ENCODE measurements at regions not wholly inside any gene's neighbourhood (a gene's known extent, or its start where the extent isn't known, plus 50 kb on each side); places are given as distances from the start of the nearest gene placed in this dataset.
"Not testable (repeated sequence)": the region's sequence is repeated elsewhere in the genome, so short reads cannot be mapped to it uniquely, and the experiment has no call there.

DNA sequence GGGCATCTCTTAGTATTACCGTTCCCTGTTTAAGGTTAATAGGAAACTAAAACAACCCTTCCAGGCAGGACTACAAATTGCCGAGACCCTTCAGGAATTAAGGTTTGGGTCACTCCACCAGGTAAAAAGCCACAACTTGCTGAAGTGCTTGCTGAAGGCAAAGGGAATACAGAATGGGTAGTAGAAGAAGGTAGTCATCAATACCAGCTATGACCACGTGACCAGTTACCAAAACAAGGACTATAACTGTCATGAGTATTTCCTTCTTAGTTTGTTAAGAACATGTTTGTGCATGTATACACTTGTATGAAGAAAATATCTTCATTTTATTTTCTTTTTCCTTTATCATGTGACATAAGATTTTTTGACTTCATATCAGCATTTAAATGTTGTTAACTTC lies 578.7 kb upstream of the FBXO33 start:
- no peak overlapping the region for H3K9ac ChIP-seq (ENCODE audit: low read length)
- H3K27me3 ChIP-seq (ENCODE audit: low read length), result no peaks in the 10 kb centered on the region
- no peaks in the 10 kb centered on the region for H3K9me2 ChIP-seq (replicated peaks; ENCODE audit: low read length)
- H3K36me3 ChIP-seq (ENCODE audit: low read depth, low read length), result no peaks in the 10 kb centered on the region
- no peak for TF ChIP-seq EZH2 (IDR thresholded peaks at IDR 0.05; ENCODE audit: low read length, unreplicated experiment)
- TF ChIP-seq, protein P1, sequence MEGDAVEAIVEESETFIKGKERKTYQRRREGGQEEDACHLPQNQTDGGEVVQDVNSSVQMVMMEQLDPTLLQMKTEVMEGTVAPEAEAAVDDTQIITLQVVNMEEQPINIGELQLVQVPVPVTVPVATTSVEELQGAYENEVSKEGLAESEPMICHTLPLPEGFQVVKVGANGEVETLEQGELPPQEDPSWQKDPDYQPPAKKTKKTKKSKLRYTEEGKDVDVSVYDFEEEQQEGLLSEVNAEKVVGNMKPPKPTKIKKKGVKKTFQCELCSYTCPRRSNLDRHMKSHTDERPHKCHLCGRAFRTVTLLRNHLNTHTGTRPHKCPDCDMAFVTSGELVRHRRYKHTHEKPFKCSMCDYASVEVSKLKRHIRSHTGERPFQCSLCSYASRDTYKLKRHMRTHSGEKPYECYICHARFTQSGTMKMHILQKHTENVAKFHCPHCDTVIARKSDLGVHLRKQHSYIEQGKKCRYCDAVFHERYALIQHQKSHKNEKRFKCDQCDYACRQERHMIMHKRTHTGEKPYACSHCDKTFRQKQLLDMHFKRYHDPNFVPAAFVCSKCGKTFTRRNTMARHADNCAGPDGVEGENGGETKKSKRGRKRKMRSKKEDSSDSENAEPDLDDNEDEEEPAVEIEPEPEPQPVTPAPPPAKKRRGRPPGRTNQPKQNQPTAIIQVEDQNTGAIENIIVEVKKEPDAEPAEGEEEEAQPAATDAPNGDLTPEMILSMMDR (conservative IDR thresholded peaks at IDR 0.05; ENCODE audit: low read depth, low read length), result no peak
- no peak overlapping the region for H2AFZ ChIP-seq (ENCODE audit: low read length)
- H3K4me1 ChIP-seq (ENCODE audit: insufficient read depth, low read length), result no peaks in the 10 kb centered on the region
- DNase-seq (no peak), ATAC-seq (no peak)
- H3K9me3 ChIP-seq (ENCODE audit: low read length), result no peaks in the 10 kb centered on the region
- no peak overlapping the region for H3K4me3 ChIP-seq (ENCODE audit: low read length)
- H3K27ac ChIP-seq (ENCODE audit: low read length), result no peak overlapping the region
- no peaks in the 10 kb centered on the region for H4K20me1 ChIP-seq (ENCODE audit: low read length)
- no peaks in the 10 kb centered on the region for H3F3A ChIP-seq (ENCODE audit: low read length, unreplicated experiment)
- ChIA-PET POLR2A (ENCODE audit: unreplicated experiment) (no interaction called here), CTCF (no interaction called here)
- intact Hi-C loops (cut with micrococcal nuclease), result no loop called here
- no peak overlapping the region for H3K4me2 ChIP-seq (ENCODE audit: low read length)
- no peaks in the 10 kb centered on the region for H3K79me2 ChIP-seq (ENCODE audit: low read length)
- no TSS peak for BruUV-seq (replicated peaks)

DNA sequence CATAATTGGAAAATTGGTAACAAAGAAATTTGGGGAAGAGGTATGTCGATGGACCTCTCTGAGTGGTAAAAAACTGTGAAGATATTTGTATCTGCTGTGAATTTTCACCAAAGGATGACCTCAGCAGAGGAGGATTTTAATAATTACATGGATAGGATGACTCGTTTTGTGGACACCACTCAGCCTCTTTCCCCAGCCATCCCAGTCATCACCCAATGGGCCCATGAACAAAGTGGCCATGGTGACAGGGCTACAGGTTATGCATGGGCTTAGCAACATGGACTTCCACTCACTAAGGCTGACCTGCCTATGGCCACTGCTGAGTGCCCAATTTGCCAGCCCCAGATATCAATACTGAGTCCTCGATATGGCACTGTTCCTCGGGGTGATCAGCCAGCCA lies 577.5 kb upstream of the FBXO33 start:
- Histone ChIP-seq H3K9ac (ENCODE audit: low read length) (no peak overlapping the region), H2AFZ (ENCODE audit: low read length) (no peak overlapping the region), H3K9me2 (replicated peaks; ENCODE audit: low read length) (no peaks in the 10 kb centered on the region), H3F3A (ENCODE audit: low read length, unreplicated experiment) (no peaks in the 10 kb centered on the region), H3K4me3 (ENCODE audit: low read length) (no peak overlapping the region), H3K4me1 (ENCODE audit: insufficient read depth, low read length) (no peaks in the 10 kb centered on the region), H3K4me2 (ENCODE audit: low read length) (no peak overlapping the region), H3K79me2 (ENCODE audit: low read length) (no peaks in the 10 kb centered on the region), H3K9me3 (ENCODE audit: low read length) (no peaks in the 10 kb centered on the region), H4K20me1 (ENCODE audit: low read length) (no peaks in the 10 kb centered on the region), H3K36me3 (ENCODE audit: low read depth, low read length) (no peaks in the 10 kb centered on the region), H3K27ac (ENCODE audit: low read length) (no peak overlapping the region), H3K27me3 (ENCODE audit: low read length) (no peaks in the 10 kb centered on the region)
- POLR2A ChIA-PET (ENCODE audit: unreplicated experiment), result no interaction called here
- no TSS peak for BruUV-seq (replicated peaks)
- ATAC-seq (no peak), DNase-seq (no peak)
- CTCF ChIA-PET, result no interaction called here
- intact Hi-C loops (cut with micrococcal nuclease), result no loop called here
- TF ChIP-seq, protein P1 (conservative IDR thresholded peaks at IDR 0.05; ENCODE audit: low read depth, low read length), result no peak
- TF ChIP-seq EZH2 (IDR thresholded peaks at IDR 0.05; ENCODE audit: low read length, unreplicated experiment) (no peak), EZH2phosphoT487 (IDR thresholded peaks at IDR 0.05; ENCODE audit: borderline replicate concordance, low read length) (no peak)

DNA sequence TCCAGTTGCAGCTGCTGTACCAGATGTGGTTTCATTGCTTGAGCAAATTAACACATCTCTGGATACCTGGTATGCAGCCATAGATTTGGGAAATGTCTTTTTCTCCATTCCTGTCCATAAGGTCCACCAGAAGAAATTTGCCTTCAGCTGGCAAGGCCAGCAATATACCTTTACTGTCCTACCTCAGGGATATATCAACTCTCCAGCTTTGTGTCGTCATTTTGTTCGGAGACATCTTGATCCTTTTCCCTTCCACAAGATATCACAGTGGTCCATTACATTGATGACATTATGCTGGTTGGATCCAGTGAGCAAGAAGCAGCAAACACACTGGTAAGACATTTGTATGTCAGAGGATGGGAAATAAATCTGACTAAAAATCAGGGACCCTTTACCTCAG lies 576.1 kb upstream of the FBXO33 start:
- H3F3A ChIP-seq (ENCODE audit: low read length, unreplicated experiment); H2AFZ ChIP-seq (ENCODE audit: low read length); POLR2A ChIA-PET (ENCODE audit: unreplicated experiment); H3K9me2 ChIP-seq (replicated peaks; ENCODE audit: low read length); H3K4me1 ChIP-seq (ENCODE audit: insufficient read depth, low read length); ATAC-seq; H3K79me2 ChIP-seq (ENCODE audit: low read length); H3K36me3 ChIP-seq (ENCODE audit: low read depth, low read length); CTCF ChIA-PET; H3K4me2 ChIP-seq (ENCODE audit: low read length); H3K9me3 ChIP-seq (ENCODE audit: low read length); H3K9ac ChIP-seq (ENCODE audit: low read length); H3K27ac ChIP-seq (ENCODE audit: low read length); H4K20me1 ChIP-seq (ENCODE audit: low read length); DNase-seq; BruUV-seq (replicated peaks); H3K27me3 ChIP-seq (ENCODE audit: low read length); intact Hi-C loops (cut with micrococcal nuclease); H3K4me3 ChIP-seq (ENCODE audit: low read length): not testable (repeated sequence)
